ENCODE measurements at regions not wholly inside any gene's neighbourhood (a gene's known extent, or its start where the extent isn't known, plus 50 kb on each side); places are given as distances from the start of the nearest gene placed in this dataset.

DNA sequence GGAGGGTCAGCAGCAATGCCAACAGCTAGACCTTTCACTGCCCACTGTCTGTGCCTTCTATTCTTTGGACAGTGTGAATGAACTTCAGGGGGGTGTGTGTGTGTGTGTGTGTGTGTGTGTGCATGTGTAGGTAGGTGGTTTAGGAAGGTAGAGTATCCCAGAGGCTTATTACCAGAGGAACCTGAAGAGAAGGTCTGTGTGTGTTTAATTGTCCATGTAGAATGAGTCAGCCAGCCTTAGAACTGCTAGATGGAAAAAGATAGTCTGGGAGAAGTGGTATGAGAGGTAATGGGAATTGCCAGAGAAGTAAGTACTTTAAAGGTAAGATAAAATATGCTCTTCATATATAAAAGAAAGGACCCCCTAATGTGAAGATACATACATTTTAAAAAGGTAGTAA, 522.2 kb downstream of the PIK3C3 start:
- TF ChIP-seq EZH2 (IDR thresholded peaks at IDR 0.05; ENCODE audit: insufficient read depth, poor library complexity, severe bottlenecking) (no peak), EZH2phosphoT487 (IDR thresholded peaks at IDR 0.05; ENCODE audit: insufficient read depth, low read depth) (no peak)
